IMR-90 (cell line): ENCODE measurements at regions not wholly inside any gene's neighbourhood (a gene's known extent, or its start where the extent isn't known, plus 50 kb on each side); places are given as distances from the start of the nearest gene placed in this dataset.
"Not testable (repeated sequence)": the region's sequence is repeated elsewhere in the genome, so short reads cannot be mapped to it uniquely, and the experiment has no call there.

ENCODE experiments used
- ATAC-seq: fragments of 200-7000 bp; cut with Tn5 transposase; 2 replicates; pipeline ENCODE4 v1.9.1; 2020; ENCODE audit warnings: low read depth, mild to moderate bottlenecking, moderate library complexity
- BruUV-seq: library from RNA; stranded (reverse); fragments of 400-500 nt; replicated peaks from 2 replicates; lab custom pipeline; 2021; lab: Mats Ljungman, UMichigan
- CTCF ChIA-PET: fragments of 300-600 bp; formaldehyde crosslinking; extraction: SDS; loops from one replicate; lab custom pipeline; 2021; ENCODE audit warnings: antibody characterized with exemption; lab: Yijun Ruan, JAX
- POLR2A ChIA-PET: fragments of 300-600 bp; sonication (Branson Sonifier 250); formaldehyde crosslinking; loops from one replicate; lab custom pipeline; 2022; ENCODE audit warnings: antibody characterized with exemption; ENCODE audit not compliant: unreplicated experiment; lab: Charles Lee
- DNase-seq: peaks from one replicate; pipeline ENCODE4 v3.0.0; 2013
- H2AFZ ChIP-seq: replicated peaks from 2 replicates; pipeline ENCODE3; 2013; ENCODE audit warnings: low read length, mild to moderate bottlenecking; ENCODE audit not compliant: poor library complexity
- H2AK5ac ChIP-seq: 2 replicates; pipeline ENCODE4 v1.6.1; 2013; ENCODE audit warnings: low read depth, low read length, inconsistent platforms
- H2AK9ac ChIP-seq: replicated peaks from 2 replicates; pipeline ENCODE3; 2013; ENCODE audit warnings: mild to moderate bottlenecking, low read depth, low read length, moderate library complexity; ENCODE audit not compliant: poor library complexity
- H2BK120ac ChIP-seq: 2 replicates; pipeline ENCODE4 v1.6.1; 2013; ENCODE audit warnings: low read depth, low read length, inconsistent platforms
- H2BK15ac ChIP-seq: 3 replicates; pipeline ENCODE4 v1.6.1; 2013; ENCODE audit warnings: low read depth, low read length, inconsistent platforms
- H2BK20ac ChIP-seq: 2 replicates; pipeline ENCODE4 v1.6.1; 2013; ENCODE audit warnings: low read depth, mild to moderate bottlenecking, inconsistent platforms, low read length, moderate library complexity
- H2BK5ac ChIP-seq: 2 replicates; pipeline ENCODE4 v1.6.1; 2013; ENCODE audit warnings: mild to moderate bottlenecking, low read depth, low read length, inconsistent platforms; ENCODE audit not compliant: poor library complexity, severe bottlenecking
- H3K14ac ChIP-seq: replicated peaks from 2 replicates; pipeline ENCODE4 v1.6.1; 2013; ENCODE audit warnings: low read depth, low read length, inconsistent platforms
- H3K18ac ChIP-seq: 2 replicates; pipeline ENCODE4 v1.6.1; 2013; ENCODE audit warnings: low read depth, low read length, control low read depth
- H3K23ac ChIP-seq: 2 replicates; pipeline ENCODE4 v1.6.1; 2013; ENCODE audit warnings: low read depth, low read length, inconsistent platforms
- H3K27ac ChIP-seq: 2 replicates; pipeline ENCODE4 v1.5.1; 2013; ENCODE audit warnings: mild to moderate bottlenecking, control low read depth, low read length; ENCODE audit not compliant: insufficient read depth
- H3K27me3 ChIP-seq: 2 replicates; pipeline ENCODE4 v1.6.1; 2013; ENCODE audit warnings: low read length; ENCODE audit not compliant: control insufficient read depth, insufficient read depth
- H3K36me3 ChIP-seq: 2 replicates; pipeline ENCODE4 v1.6.1; 2013; ENCODE audit warnings: low read length, mixed read lengths; ENCODE audit not compliant: control insufficient read depth, insufficient read depth
- H3K4ac ChIP-seq: 2 replicates; pipeline ENCODE4 v1.6.1; 2013; ENCODE audit warnings: low read depth, low read length, inconsistent platforms
- H3K4me1 ChIP-seq: 2 replicates; pipeline ENCODE4 v1.6.1; 2013; ENCODE audit warnings: low read length, mixed read lengths; ENCODE audit not compliant: control insufficient read depth, insufficient read depth
- H3K4me2 ChIP-seq: 2 replicates; pipeline ENCODE4 v1.6.1; 2013; ENCODE audit warnings: low read depth, mild to moderate bottlenecking, control low read depth, low read length, moderate library complexity
- H3K4me3 ChIP-seq: 2 replicates; pipeline ENCODE4 v1.5.1; 2013; ENCODE audit warnings: low read depth, mild to moderate bottlenecking, control low read depth, low read length, moderate library complexity; ENCODE audit not compliant: insufficient read depth
- H3K56ac ChIP-seq: 2 replicates; pipeline ENCODE4 v1.6.1; 2013; ENCODE audit warnings: low read length, inconsistent platforms; ENCODE audit not compliant: insufficient read depth; ENCODE audit errors: extremely low read depth
- H3K79me1 ChIP-seq, 2 experiments: 2 replicates each; pipeline ENCODE4 v1.6.1; 2013; ENCODE audit warnings: low read length in 2 of 2, inconsistent platforms in 1 of 2, low read depth in 1 of 2
- H3K9ac ChIP-seq: 2 replicates; pipeline ENCODE4 v1.6.1; 2013; ENCODE audit warnings: low read depth, low read length, control low read depth
- H3K9me1 ChIP-seq: 2 replicates; pipeline ENCODE4 v1.6.1; 2013; ENCODE audit warnings: low read length, inconsistent platforms; ENCODE audit not compliant: insufficient read depth
- H3K9me3 ChIP-seq: 2 replicates; pipeline ENCODE4 v1.6.1; 2013; ENCODE audit warnings: low read length; ENCODE audit not compliant: control insufficient read depth, insufficient read depth
- H4K20me1 ChIP-seq: 2 replicates; pipeline ENCODE4 v1.6.1; 2013; ENCODE audit warnings: low read length, inconsistent platforms; ENCODE audit not compliant: insufficient read depth
- H4K5ac ChIP-seq: 2 replicates; pipeline ENCODE4 v1.6.1; 2013; ENCODE audit warnings: mild to moderate bottlenecking, low read depth, low read length, control low read depth
- H4K8ac ChIP-seq, 2 experiments: 2 replicates each; pipeline ENCODE4 v1.6.1; 2013; ENCODE audit warnings: low read depth in 2 of 2, low read length in 2 of 2, control low read depth in 1 of 2, inconsistent platforms in 1 of 2
- H4K91ac ChIP-seq: 2 replicates; pipeline ENCODE4 v1.6.1; 2013; ENCODE audit warnings: low read depth, low read length, inconsistent platforms; ENCODE audit not compliant: insufficient read depth
- WGBS, 2 experiments: methylation state at CpG; one replicate each; pipeline versions ENCODE4 v1.1.5 to v1.1.7; 2013; ENCODE audit warnings: missing lambda C conversion rate in 2 of 2; ENCODE audit not compliant: insufficient read length in 1 of 2; ENCODE audit errors: extremely low coverage in 2 of 2; 5-methylcytosine and 5-hydroxymethylcytosine counted together
- dilution Hi-C: fragments of 300-500 bp; cut with HindIII; formaldehyde crosslinking; loops from one replicate; pipeline ENCODE4 v1.14.3; 2018; ENCODE audit warnings: low sequenced_read_pairs; ENCODE audit not compliant: unreplicated experiment
- in situ Hi-C: fragments of 300-500 bp; cut with MboI; formaldehyde crosslinking; loops from 3 replicates; pipeline ENCODE4 v1.14.3; 2019; ENCODE audit warnings: low sequenced_read_pairs, inconsistent platforms, mixed read lengths
- intact Hi-C: fragments of 100-400 bp; cut with micrococcal nuclease; formaldehyde crosslinking; loops from 2 replicates; pipeline ENCODE4 v1.10.0; 2022

- H3K4me1 ChIP-seq, POLR2A ChIA-PET, H3K56ac ChIP-seq, H3K23ac ChIP-seq, CTCF ChIA-PET, H4K91ac ChIP-seq, H3K18ac ChIP-seq, H3K79me1 ChIP-seq, H3K4ac ChIP-seq, H3K4me3 ChIP-seq, H3K36me3 ChIP-seq, H2AFZ ChIP-seq, H4K5ac ChIP-seq, H3K9me3 ChIP-seq, H3K9ac ChIP-seq, DNase-seq, H3K9me1 ChIP-seq, intact Hi-C loops, H2AK9ac ChIP-seq, H2BK15ac ChIP-seq, H2BK120ac ChIP-seq, ATAC-seq, BruUV-seq, in situ Hi-C loops, H2BK20ac ChIP-seq, H2AK5ac ChIP-seq, H2BK5ac ChIP-seq, H3K4me2 ChIP-seq, H3K27ac ChIP-seq, H4K20me1 ChIP-seq, H3K27me3 ChIP-seq, H4K8ac ChIP-seq, H3K14ac ChIP-seq, dilution Hi-C loops: not testable (repeated sequence)
- WGBS, 2 experiments, result no CpG with 5 or more reads among the region's 4 CpGs
Observed at GRCh38 chr1:149243572-149243971, 140.2 kb upstream of the NBPF9 start.

DNA sequence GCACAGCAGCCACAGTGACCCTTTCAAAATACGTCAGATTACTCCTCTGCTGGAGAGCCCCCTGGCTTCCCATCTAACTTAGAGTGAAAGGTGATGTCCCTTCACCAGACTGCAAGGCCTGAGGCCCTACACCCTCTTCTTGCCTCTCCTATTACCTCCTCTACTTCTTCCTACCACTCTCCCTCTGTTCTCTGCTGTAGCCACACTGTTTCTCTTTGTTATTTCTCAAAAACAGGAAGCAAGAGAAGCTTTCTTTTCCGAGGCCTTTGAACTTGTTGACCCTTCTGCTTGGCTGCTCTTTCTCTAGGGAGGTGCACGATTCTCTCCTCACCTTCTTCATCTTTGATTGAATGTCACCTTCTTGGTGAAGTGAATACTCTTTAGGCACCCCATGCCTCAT, 141.3 kb upstream of the NBPF9 start:
- H2BK120ac ChIP-seq, H3K56ac ChIP-seq, H3K4me2 ChIP-seq, H3K18ac ChIP-seq, DNase-seq, H2AK9ac ChIP-seq, H3K27ac ChIP-seq, CTCF ChIA-PET, in situ Hi-C loops, BruUV-seq, H2AFZ ChIP-seq, H3K23ac ChIP-seq, H3K4me3 ChIP-seq, H4K91ac ChIP-seq, H3K36me3 ChIP-seq, H3K4ac ChIP-seq, H3K9me1 ChIP-seq, H4K8ac ChIP-seq, intact Hi-C loops, H3K14ac ChIP-seq, H4K5ac ChIP-seq, H3K9me3 ChIP-seq, H2BK20ac ChIP-seq, H2BK5ac ChIP-seq, H3K9ac ChIP-seq, H2AK5ac ChIP-seq, H3K27me3 ChIP-seq, POLR2A ChIA-PET, H3K79me1 ChIP-seq, ATAC-seq, H2BK15ac ChIP-seq, dilution Hi-C loops, H3K4me1 ChIP-seq, H4K20me1 ChIP-seq: not testable (repeated sequence)
- no CpG with 5 or more reads among the region's 3 CpGs for WGBS, 2 experiments
